CD4-positive, alpha-beta T cell (primary cell): ENCODE measurements at regions not wholly inside any gene's neighbourhood (a gene's known extent, or its start where the extent isn't known, plus 50 kb on each side); places are given as distances from the start of the nearest gene placed in this dataset.
A peak's percentile ranks its signal among the peaks of the same experiment; 100 is the strongest.

Source experiments
- ATAC-seq: fragments of 200-7000 bp; cut with Tn5 transposase; one replicate; pipeline ENCODE4 v1.10.0; 2022; ENCODE audit warnings: mild to moderate bottlenecking; ENCODE audit not compliant: poor library complexity
- CTCF ChIA-PET: fragments of 350-600 bp; sonication (Branson Sonifier 250); formaldehyde crosslinking; loops from one replicate; lab custom pipeline; 2021; ENCODE audit warnings: antibody characterized with exemption, inconsistent platforms; lab: Charles Lee
- POLR2A ChIA-PET: fragments of 350-600 bp; sonication (Branson Sonifier 250); formaldehyde crosslinking; loops from one replicate; lab custom pipeline; 2021; ENCODE audit warnings: antibody characterized with exemption, inconsistent platforms; lab: Charles Lee
- DNase-seq, 14 experiments: peaks; one replicate each; pipeline ENCODE4 v3.0.0-alpha.2; 2013 to 2020; ENCODE audit warnings: mixed read lengths in 2 of 14
- H3K27ac ChIP-seq, 2 donors: one replicate each; pipeline versions ENCODE4 v1.5.1 to v1.7.0; 2013; ENCODE audit warnings: low read length in 2 of 2, low read depth in 1 of 2, mild to moderate bottlenecking in 1 of 2
- H3K27me3 ChIP-seq, 2 experiments: 1 replicate in 1 of 2; 2 replicates in 1 of 2; pipeline versions ENCODE4 v1.6.1 to v1.7.0; 2013; ENCODE audit warnings: low read length in 2 of 2, control low read depth in 1 of 2, mild to moderate bottlenecking in 1 of 2, moderate library complexity in 1 of 2; ENCODE audit not compliant: insufficient read depth in 2 of 2, control insufficient read depth in 1 of 2
- H3K36me3 ChIP-seq: one replicate; pipeline ENCODE4 v1.6.1; 2013; ENCODE audit warnings: low read length, control low read depth; ENCODE audit not compliant: insufficient read depth
- H3K4me1 ChIP-seq: one replicate; pipeline ENCODE4 v1.6.1; 2013; ENCODE audit warnings: low read length, control low read depth; ENCODE audit not compliant: insufficient read depth
- H3K4me3 ChIP-seq: one replicate; pipeline ENCODE4 v1.5.1; 2013; ENCODE audit warnings: mild to moderate bottlenecking, low read length, moderate library complexity
- H3K9me3 ChIP-seq, 2 experiments: 1 replicate in 1 of 2; 2 replicates in 1 of 2; pipeline versions ENCODE4 v1.6.1 to v1.7.0; 2013; ENCODE audit warnings: low read length in 2 of 2, mild to moderate bottlenecking in 2 of 2, control low read depth in 1 of 2, moderate library complexity in 1 of 2; ENCODE audit not compliant: control insufficient read depth in 1 of 2, insufficient read depth in 1 of 2
- H3K27ac Mint-ChIP-seq: one replicate; pipeline ENCODE4 v1.8.0; 2020; ENCODE audit warnings: mixed read lengths
- H3K27me3 Mint-ChIP-seq: one replicate; pipeline ENCODE4 v1.8.0; 2021; ENCODE audit warnings: mixed read lengths
- H3K36me3 Mint-ChIP-seq: one replicate; pipeline ENCODE4 v1.8.0; 2021; ENCODE audit warnings: low read depth, mixed read lengths
- H3K4me1 Mint-ChIP-seq: one replicate; pipeline ENCODE4 v1.8.0; 2021; ENCODE audit warnings: low read depth, mixed read lengths
- H3K4me3 Mint-ChIP-seq: one replicate; pipeline ENCODE4 v1.8.0; 2020; ENCODE audit warnings: mild to moderate bottlenecking, mixed read lengths
- H3K9me3 Mint-ChIP-seq: one replicate; pipeline ENCODE4 v1.8.0; 2020; ENCODE audit warnings: mixed read lengths
- CTCF ChIP-seq: fragments of 200-600 bp; IDR thresholded peaks from one replicate; pipeline ENCODE4 v1.8.0; 2022; ENCODE audit warnings: antibody characterized with exemption, mild to moderate bottlenecking
- intact Hi-C, 2 experiments: fragments of 100-400 bp; cut with DNase I in 1 of 2; cut with micrococcal nuclease in 1 of 2; formaldehyde crosslinking; loops; one replicate each; pipeline versions ENCODE4 v1.15.1 to v1.9.0; 2023 to 2025; cut with DNase I, micrococcal nuclease

- Mint-ChIP-seq H3K9me3 (peaks cover 13% of the 10 kb centered on the region), H3K27me3 (no peaks in the 10 kb centered on the region), H3K27ac (no peak overlapping the region), H3K4me3 (no peak overlapping the region), H3K36me3 (no peaks in the 10 kb centered on the region), H3K4me1 (no peaks in the 10 kb centered on the region)
- Histone ChIP-seq H3K9me3 (peaks cover 12 to 16% of the 10 kb centered on the region in 2 experiments), H3K4me3 (no peak overlapping the region), H3K4me1 (no peaks in the 10 kb centered on the region), H3K36me3 (no peaks in the 10 kb centered on the region), H3K27me3 (no peaks in the 10 kb centered on the region), H3K27ac (no peak overlapping the region)
- no peak for TF ChIP-seq CTCF
- ChIA-PET POLR2A (no interaction called here), CTCF (no interaction called here)
- no peak for ATAC-seq
- peak in 2 of 14 experiments; percentile 11 to 37 for DNase-seq
- intact Hi-C loops: no loop called here
Observed at GRCh38 chr10:124271676-124272075, 147.0 kb downstream of the OAT start.

- Histone ChIP-seq H3K36me3 (no peaks in the 10 kb centered on the region), H3K4me3 (no peak overlapping the region), H3K4me1 (no peaks in the 10 kb centered on the region), H3K27me3 (no peaks in the 10 kb centered on the region), H3K9me3 (peaks cover 12 to 16% of the 10 kb centered on the region in 2 experiments), H3K27ac (no peak overlapping the region)
- ChIA-PET CTCF (no interaction called here), POLR2A (no interaction called here)
- no peaks in the 10 kb centered on the region for H3K4me1 Mint-ChIP-seq
- H3K27ac Mint-ChIP-seq: no peak overlapping the region
- no peak overlapping the region for H3K4me3 Mint-ChIP-seq
- H3K9me3 Mint-ChIP-seq: peaks cover 13% of the 10 kb centered on the region
- ATAC-seq (no peak), DNase-seq (no peak)
- no peaks in the 10 kb centered on the region for H3K36me3 Mint-ChIP-seq
- TF ChIP-seq CTCF: no peak
- intact Hi-C loops: no loop called here
- no peaks in the 10 kb centered on the region for H3K27me3 Mint-ChIP-seq
Observed at GRCh38 chr10:124270530-124271327, 148.0 kb downstream of the OAT start.

- Mint-ChIP-seq H3K9me3 (peaks cover 10% of the 10 kb centered on the region), H3K4me3 (no peak overlapping the region), H3K27me3 (no peaks in the 10 kb centered on the region), H3K36me3 (no peaks in the 10 kb centered on the region), H3K4me1 (no peaks in the 10 kb centered on the region), H3K27ac (no peak overlapping the region)
- Histone ChIP-seq H3K9me3 (peaks cover 12 to 16% of the 10 kb centered on the region in 2 experiments), H3K27ac (no peak overlapping the region), H3K27me3 (no peaks in the 10 kb centered on the region), H3K36me3 (no peaks in the 10 kb centered on the region), H3K4me1 (no peaks in the 10 kb centered on the region), H3K4me3 (no peak overlapping the region)
- DNase-seq (no peak), ATAC-seq (no peak)
- no peak for TF ChIP-seq CTCF
- POLR2A ChIA-PET: no interaction called here
- intact Hi-C loops: no loop called here
- CTCF ChIA-PET: no interaction called here
Observed at GRCh38 chr10:124268976-124269375, 149.7 kb downstream of the OAT start.
